OCI-LY7 (cell line): ENCODE measurements at regions not wholly inside any gene's neighbourhood (a gene's known extent, or its start where the extent isn't known, plus 50 kb on each side); places are given as distances from the start of the nearest gene placed in this dataset.

Experiments
- EZH2phosphoT487 ChIP-seq: fragments of 200-600 bp; sonication (generic); IDR thresholded peaks from 2 replicates; pipeline ENCODE4 v1.6.1; 2018; ENCODE audit warnings: low read depth, borderline replicate concordance, mild to moderate bottlenecking, mixed run types, antibody characterized with exemption, low read length, moderate library complexity, mixed read lengths
- TF ChIP-seq, protein P1 (sequence below): fragments of 200-600 bp; sonication (generic); conservative IDR thresholded peaks from 2 replicates; pipeline ENCODE4 v1.5.1; 2014; ENCODE audit warnings: mild to moderate bottlenecking, antibody characterized with exemption, low read length, moderate library complexity, mixed read lengths

DNA sequence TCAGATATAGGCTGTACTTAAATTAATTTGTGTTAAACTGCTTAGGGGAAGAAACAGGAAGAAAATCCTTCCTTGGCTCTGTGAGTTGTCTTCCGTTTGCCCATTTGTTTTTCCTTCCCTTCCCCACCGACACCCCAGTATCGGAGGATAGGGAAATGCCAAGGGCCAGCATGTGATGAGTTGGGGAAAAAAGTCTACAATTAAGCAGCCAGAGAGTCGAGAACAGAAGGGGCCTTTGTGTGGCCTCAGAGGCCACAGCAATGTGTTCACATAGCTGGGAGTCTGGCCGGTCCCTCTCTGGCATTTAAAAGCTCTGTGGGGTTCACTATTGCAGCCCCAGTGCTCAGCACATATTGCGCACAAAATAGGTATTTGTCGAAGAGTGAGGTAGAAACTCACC, 489.3 kb downstream of the MATN1 start:
- TF ChIP-seq, protein P1, sequence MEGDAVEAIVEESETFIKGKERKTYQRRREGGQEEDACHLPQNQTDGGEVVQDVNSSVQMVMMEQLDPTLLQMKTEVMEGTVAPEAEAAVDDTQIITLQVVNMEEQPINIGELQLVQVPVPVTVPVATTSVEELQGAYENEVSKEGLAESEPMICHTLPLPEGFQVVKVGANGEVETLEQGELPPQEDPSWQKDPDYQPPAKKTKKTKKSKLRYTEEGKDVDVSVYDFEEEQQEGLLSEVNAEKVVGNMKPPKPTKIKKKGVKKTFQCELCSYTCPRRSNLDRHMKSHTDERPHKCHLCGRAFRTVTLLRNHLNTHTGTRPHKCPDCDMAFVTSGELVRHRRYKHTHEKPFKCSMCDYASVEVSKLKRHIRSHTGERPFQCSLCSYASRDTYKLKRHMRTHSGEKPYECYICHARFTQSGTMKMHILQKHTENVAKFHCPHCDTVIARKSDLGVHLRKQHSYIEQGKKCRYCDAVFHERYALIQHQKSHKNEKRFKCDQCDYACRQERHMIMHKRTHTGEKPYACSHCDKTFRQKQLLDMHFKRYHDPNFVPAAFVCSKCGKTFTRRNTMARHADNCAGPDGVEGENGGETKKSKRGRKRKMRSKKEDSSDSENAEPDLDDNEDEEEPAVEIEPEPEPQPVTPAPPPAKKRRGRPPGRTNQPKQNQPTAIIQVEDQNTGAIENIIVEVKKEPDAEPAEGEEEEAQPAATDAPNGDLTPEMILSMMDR: no peak
- TF ChIP-seq EZH2phosphoT487: no peak
